Thoracic aorta (tissue), 2 donors: ENCODE measurements at regions not wholly inside any gene's neighbourhood (a gene's known extent, or its start where the extent isn't known, plus 50 kb on each side); places are given as distances from the start of the nearest gene placed in this dataset.

Experiments
- ATAC-seq: fragments of 150-250 bp; one replicate; pipeline ENCODE4 v1.8.0; 2017; ENCODE audit warnings: low read depth; ENCODE audit not compliant: insufficient number of reproducible peaks, low FRiP score
- DNase-seq: peaks from one replicate; pipeline ENCODE4 v3.0.0-alpha.2; 2020; ENCODE audit warnings: low spot score
- H3K27ac ChIP-seq, 2 donors: fragments of 200-600 bp; sonication (generic); 1 replicate in 1 of 2; 2 replicates in 1 of 2; pipeline ENCODE4 v1.5.1; 2016; ENCODE audit warnings: mild to moderate bottlenecking in 2 of 2, moderate library complexity in 2 of 2
- H3K27me3 ChIP-seq: fragments of 200-600 bp; sonication (generic); replicated peaks from 2 replicates; pipeline ENCODE4 v1.6.0; 2016; ENCODE audit warnings: mild to moderate bottlenecking; ENCODE audit not compliant: insufficient read depth
- H3K36me3 ChIP-seq: fragments of 200-600 bp; sonication (generic); one replicate; pipeline ENCODE4 v1.5.1; 2016
- H3K4me1 ChIP-seq, 2 donors: fragments of 200-600 bp; sonication (generic); 1 replicate in 1 of 2; 2 replicates in 1 of 2; pipeline versions ENCODE4 v1.5.1 to v1.6.0; 2016; ENCODE audit warnings: low read depth in 2 of 2, mild to moderate bottlenecking in 1 of 2; ENCODE audit not compliant: control insufficient read depth in 1 of 2
- H3K4me3 ChIP-seq: fragments of 200-600 bp; sonication (generic); 2 replicates; pipeline ENCODE4 v1.5.1; 2016; ENCODE audit warnings: mild to moderate bottlenecking
- H3K9me3 ChIP-seq: fragments of 200-600 bp; sonication (generic); 2 replicates; pipeline ENCODE4 v1.5.1; 2016
- CTCF ChIP-seq: fragments of 200-600 bp; sonication (generic); IDR thresholded peaks from one replicate; pipeline ENCODE4 v1.5.1; 2019; ENCODE audit warnings: antibody characterized with exemption

- no peak for TF ChIP-seq CTCF
- H3K27ac ChIP-seq: no peak overlapping the region
- H3K9me3 ChIP-seq: no peaks in the 10 kb centered on the region
- ATAC-seq (no peak), DNase-seq (no peak)
- H3K4me3 ChIP-seq: no peak overlapping the region
- no peaks in the 10 kb centered on the region for H3K4me1 ChIP-seq
- H3K27me3 ChIP-seq: no peaks in the 10 kb centered on the region
- no peaks in the 10 kb centered on the region for H3K36me3 ChIP-seq
Observed at GRCh38 chr11:45056529-45056928, 89.9 kb upstream of the PRDM11 start.

GRCh38 chr11:45057938-45058646, 88.3 kb upstream of the PRDM11 start:
- ATAC-seq (no peak), DNase-seq (no peak)
- H3K36me3 ChIP-seq: no peaks in the 10 kb centered on the region
- H3K4me3 ChIP-seq: no peak overlapping the region
- no peak for TF ChIP-seq CTCF
- H3K4me1 ChIP-seq: no peaks in the 10 kb centered on the region
- no peaks in the 10 kb centered on the region for H3K27me3 ChIP-seq
- H3K27ac ChIP-seq: no peak overlapping the region
- H3K9me3 ChIP-seq: no peaks in the 10 kb centered on the region

- ATAC-seq (no peak), DNase-seq (no peak)
- Histone ChIP-seq H3K4me3 (no peak overlapping the region), H3K27ac (no peak overlapping the region), H3K27me3 (no peaks in the 10 kb centered on the region), H3K4me1 (no peaks in the 10 kb centered on the region), H3K9me3 (no peaks in the 10 kb centered on the region), H3K36me3 (no peaks in the 10 kb centered on the region)
- TF ChIP-seq CTCF: no peak
Observed at GRCh38 chr11:45058647-45058950, 87.8 kb upstream of the PRDM11 start.

- H3K27ac ChIP-seq: no peak overlapping the region
- ATAC-seq (no peak), DNase-seq (no peak)
- H3K4me1 ChIP-seq: no peaks in the 10 kb centered on the region
- TF ChIP-seq CTCF: no peak
- H3K36me3 ChIP-seq: no peaks in the 10 kb centered on the region
- H3K9me3 ChIP-seq: no peaks in the 10 kb centered on the region
- no peaks in the 10 kb centered on the region for H3K27me3 ChIP-seq
- H3K4me3 ChIP-seq: no peak overlapping the region
Observed at GRCh38 chr11:45060707-45061106, 85.7 kb upstream of the PRDM11 start.

GRCh38 chr11:45061641-45062040, 84.8 kb upstream of the PRDM11 start:
- Histone ChIP-seq H3K36me3 (no peaks in the 10 kb centered on the region), H3K4me1 (no peaks in the 10 kb centered on the region), H3K9me3 (no peaks in the 10 kb centered on the region), H3K4me3 (no peak overlapping the region), H3K27ac (no peak overlapping the region), H3K27me3 (no peaks in the 10 kb centered on the region)
- ATAC-seq (no peak), DNase-seq (no peak)
- no peak for TF ChIP-seq CTCF
